ENCODE measurements at regions not wholly inside any gene's neighbourhood (a gene's known extent, or its start where the extent isn't known, plus 50 kb on each side); places are given as distances from the start of the nearest gene placed in this dataset.

GRCh38 chr2:15881120-15881433, 59.3 kb upstream of the MYCN start:
- H3K4me3 ChIP-seq: no peak overlapping the region
- no peak overlapping the region for H3K27ac ChIP-seq
- ATAC-seq: no peak
- H3K4me1 ChIP-seq: no peaks in the 10 kb centered on the region
- no peak for TF ChIP-seq CTCF (IDR thresholded peaks at IDR 0.05)
- no peak for TF ChIP-seq EP300 (IDR thresholded peaks at IDR 0.05)
- TF ChIP-seq POLR2AphosphoS5 (IDR thresholded peaks at IDR 0.05): no peak
- no peak for TF ChIP-seq POLR2A (IDR thresholded peaks at IDR 0.05)
- H3K27me3 ChIP-seq: no peaks in the 10 kb centered on the region
- H3K36me3 ChIP-seq: no peaks in the 10 kb centered on the region
- WGBS, 2 donors (ENCODE audit: low coverage in 1 of 2): 70 to 93% methylated on average over 4 to 6 of the region's 7 CpGs
- peaks cover 0 to 9% (median 0%) of the 10 kb centered on the region in 3 donors for H3K9me3 ChIP-seq

- no peaks in the 10 kb centered on the region for H3K36me3 ChIP-seq
- no peaks in the 10 kb centered on the region for H3K4me1 ChIP-seq
- no peak for TF ChIP-seq POLR2A (IDR thresholded peaks at IDR 0.05)
- TF ChIP-seq POLR2AphosphoS5 (IDR thresholded peaks at IDR 0.05): no peak
- no peak for TF ChIP-seq CTCF (IDR thresholded peaks at IDR 0.05)
- TF ChIP-seq EP300 (IDR thresholded peaks at IDR 0.05): no peak
- H3K4me3 ChIP-seq: no peak overlapping the region
- no peak overlapping the region for H3K27ac ChIP-seq
- peaks cover 0 to 4% (median 0%) of the 10 kb centered on the region in 3 donors for H3K9me3 ChIP-seq
- ATAC-seq: no peak
- 79 to 88% methylated on average over 2 of the region's 2 CpGs for WGBS, 2 donors (ENCODE audit: low coverage in 1 of 2)
- H3K27me3 ChIP-seq: no peaks in the 10 kb centered on the region
These were observed 58.7 kb upstream of the MYCN start for GRCh38 chr2:15881676-15882075.

DNA sequence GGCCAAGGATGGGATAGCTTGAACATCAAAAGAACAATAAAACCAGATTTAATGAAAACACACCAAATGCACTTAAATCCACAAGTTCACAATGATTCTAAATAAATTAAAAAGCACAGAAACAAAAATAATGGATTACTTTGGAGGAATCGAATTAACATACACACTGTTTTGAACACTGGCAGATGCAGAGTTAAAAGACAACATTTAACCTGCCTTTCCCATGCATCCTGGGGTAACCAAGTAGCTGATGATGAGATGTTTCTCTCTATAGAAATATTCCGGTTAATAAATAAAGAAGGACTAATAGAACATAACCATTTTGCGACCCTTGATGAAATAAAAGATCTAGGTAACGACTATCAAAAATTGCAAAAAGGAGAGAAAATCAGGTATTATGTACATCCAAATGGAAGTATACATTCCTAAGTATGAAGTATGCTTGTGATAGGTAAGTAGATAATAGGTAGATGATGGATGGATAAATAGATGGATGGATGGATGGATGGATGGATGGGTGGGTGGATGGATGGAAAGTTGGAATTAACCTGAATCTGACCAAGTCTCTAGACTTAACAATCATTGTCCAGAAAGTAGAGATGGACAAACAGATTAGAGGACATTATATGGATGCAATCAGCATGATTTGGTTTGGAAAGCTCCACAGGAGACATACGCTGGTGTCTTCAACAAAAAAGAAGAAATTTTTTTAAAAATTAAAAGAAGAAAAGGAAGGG, 57.4 kb upstream of the MYCN start:
- Histone ChIP-seq H3K36me3 (no peaks in the 10 kb centered on the region), H3K4me3 (no peak overlapping the region), H3K4me1 (no peaks in the 10 kb centered on the region), H3K9me3 (no peaks in the 10 kb centered on the region), H3K27me3 (no peaks in the 10 kb centered on the region), H3K27ac (no peak overlapping the region)
- TF ChIP-seq POLR2AphosphoS5 (IDR thresholded peaks at IDR 0.05): no peak
- no peak for TF ChIP-seq EP300 (IDR thresholded peaks at IDR 0.05)
- no peak for TF ChIP-seq CTCF (IDR thresholded peaks at IDR 0.05)
- no peak for TF ChIP-seq POLR2A (IDR thresholded peaks at IDR 0.05)
- ATAC-seq: no peak
- 92% methylated on average over 4 to 5 of the region's 5 CpGs for WGBS, 2 donors (ENCODE audit: low coverage in 1 of 2)

- no peaks in the 10 kb centered on the region for H3K27me3 ChIP-seq
- no peak for ATAC-seq
- no peak overlapping the region for H3K27ac ChIP-seq
- WGBS, 2 donors (ENCODE audit: low coverage in 1 of 2): 80 to 100% methylated on average over 1 to 2 of the region's 2 CpGs
- TF ChIP-seq CTCF (IDR thresholded peaks at IDR 0.05): no peak
- TF ChIP-seq POLR2AphosphoS5 (IDR thresholded peaks at IDR 0.05): no peak
- TF ChIP-seq POLR2A (IDR thresholded peaks at IDR 0.05): no peak
- TF ChIP-seq EP300 (IDR thresholded peaks at IDR 0.05): no peak
- H3K4me3 ChIP-seq: no peak overlapping the region
- H3K36me3 ChIP-seq: no peaks in the 10 kb centered on the region
- H3K4me1 ChIP-seq: no peaks in the 10 kb centered on the region
- no peaks in the 10 kb centered on the region for H3K9me3 ChIP-seq
These were observed 56.7 kb upstream of the MYCN start for GRCh38 chr2:15883684-15884083.

GRCh38 chr2:15884790-15885189, 55.6 kb upstream of the MYCN start:
- Histone ChIP-seq H3K27me3 (no peaks in the 10 kb centered on the region), H3K9me3 (no peaks in the 10 kb centered on the region), H3K36me3 (no peaks in the 10 kb centered on the region), H3K27ac (no peak overlapping the region), H3K4me1 (no peaks in the 10 kb centered on the region), H3K4me3 (no peak overlapping the region)
- TF ChIP-seq CTCF (IDR thresholded peaks at IDR 0.05) (no peak), POLR2A (IDR thresholded peaks at IDR 0.05) (no peak), POLR2AphosphoS5 (IDR thresholded peaks at IDR 0.05) (no peak), EP300 (IDR thresholded peaks at IDR 0.05) (no peak)
- WGBS, 2 donors (ENCODE audit: low coverage in 1 of 2): 90 to 95% methylated on average over 2 of the region's 2 CpGs
- no peak for ATAC-seq
